T-helper 9 cell (primary cell): ENCODE measurements at regions not wholly inside any gene's neighbourhood (a gene's known extent, or its start where the extent isn't known, plus 50 kb on each side); places are given as distances from the start of the nearest gene placed in this dataset.

Source experiments
- DNase-seq: peaks from one replicate; pipeline ENCODE4 v3.0.0-alpha.2; 2020

DNA sequence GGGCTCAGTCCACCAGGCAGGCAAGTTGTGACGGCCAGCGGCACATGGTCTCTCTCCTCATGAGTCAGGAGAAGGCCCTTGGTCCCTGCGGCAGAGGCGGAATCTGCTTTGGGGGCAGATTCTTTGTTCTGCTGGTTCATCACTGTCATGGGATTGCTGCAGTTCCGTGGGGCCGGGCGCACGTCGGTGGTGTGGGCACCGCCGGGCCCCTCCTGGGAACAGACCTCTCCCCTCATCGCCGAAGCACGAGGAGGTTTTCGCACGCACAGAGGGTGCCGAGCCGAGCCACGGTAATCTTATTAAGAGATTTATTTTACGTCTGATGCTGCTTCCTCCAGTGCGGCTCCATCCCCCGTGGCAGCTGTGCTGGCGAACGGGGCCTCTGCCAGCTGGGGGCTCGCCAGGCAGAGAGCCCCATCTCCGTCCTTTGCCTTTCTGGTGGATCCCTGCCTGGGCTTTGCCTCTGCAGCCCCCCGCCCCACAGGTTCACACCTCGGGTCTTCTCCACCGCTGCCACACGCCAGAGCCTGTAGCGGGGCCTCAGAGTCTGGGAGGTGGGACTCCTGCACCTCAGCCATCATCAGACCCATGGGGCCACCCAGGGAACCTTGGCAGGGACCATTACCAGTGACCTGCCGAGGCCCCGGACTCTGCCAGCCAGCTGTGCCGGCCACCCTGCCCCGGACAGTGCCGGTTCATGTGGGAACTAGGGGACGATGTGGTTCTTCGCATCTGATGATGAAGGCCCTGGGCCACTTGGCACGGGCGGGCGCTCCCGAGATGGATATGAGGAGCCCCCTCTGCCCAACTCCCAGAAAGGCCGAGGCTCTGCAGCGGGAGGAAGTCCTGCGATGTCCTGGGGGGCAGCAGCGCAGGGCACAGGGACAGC is 86.7 kb upstream of the NKX1-1 start:
- DNase-seq: no peak

DNA sequence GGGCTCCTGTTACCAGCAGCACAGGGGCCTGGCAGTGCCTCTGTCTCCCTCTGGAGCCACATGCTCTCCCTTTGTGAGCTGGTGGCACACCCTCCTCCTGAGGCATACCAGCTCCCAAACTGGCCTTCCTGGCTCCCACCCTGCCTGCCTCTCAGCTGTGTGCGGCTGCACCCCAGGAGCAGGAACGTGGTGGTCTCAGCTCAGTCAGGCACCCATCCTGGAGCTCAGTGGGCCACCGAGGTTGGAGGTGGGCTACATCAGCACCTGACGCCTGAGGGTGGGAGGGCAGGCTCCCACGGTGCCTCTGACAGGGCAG is 85.9 kb upstream of the NKX1-1 start:
- no peak for DNase-seq

DNA sequence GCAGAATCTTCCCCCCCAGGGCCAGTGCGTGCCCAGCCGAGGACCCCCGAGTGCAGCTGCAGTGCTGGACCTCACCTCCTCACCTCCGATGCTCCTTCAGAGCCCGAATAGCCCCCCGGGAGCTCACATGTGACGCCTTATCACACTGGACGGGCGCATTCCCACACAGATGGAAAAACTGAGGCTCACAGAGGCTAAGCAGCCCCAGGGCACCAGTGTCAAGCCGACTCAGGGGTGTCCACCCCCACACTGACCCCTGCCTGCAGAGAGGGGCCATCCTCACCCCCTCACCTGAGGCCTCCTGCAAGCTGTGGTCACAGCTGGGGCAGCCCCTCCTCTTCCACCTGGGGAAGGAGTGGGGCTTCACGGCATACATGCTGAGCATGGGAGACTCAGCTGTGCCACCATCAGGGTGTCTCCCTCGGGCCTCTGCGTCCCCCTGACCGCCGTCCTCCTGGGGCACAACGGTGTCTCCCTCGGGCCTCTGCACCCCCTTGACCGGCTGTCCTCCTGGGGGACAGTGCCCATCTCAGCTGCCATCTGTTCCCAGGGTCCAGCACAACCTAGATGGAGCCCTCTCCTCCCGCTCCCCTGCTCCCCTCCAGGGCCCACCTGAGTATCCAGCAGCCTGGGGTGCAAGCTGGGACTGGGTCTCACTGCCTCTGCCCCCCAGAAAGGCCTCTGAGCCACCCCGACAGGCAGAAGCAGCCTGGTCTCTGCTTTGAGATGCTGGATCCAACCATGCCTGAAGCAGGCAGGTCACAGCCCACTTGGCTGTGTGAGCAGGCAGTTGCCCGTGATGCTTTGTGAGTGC is 85.3 kb upstream of the NKX1-1 start:
- no peak for DNase-seq

DNA sequence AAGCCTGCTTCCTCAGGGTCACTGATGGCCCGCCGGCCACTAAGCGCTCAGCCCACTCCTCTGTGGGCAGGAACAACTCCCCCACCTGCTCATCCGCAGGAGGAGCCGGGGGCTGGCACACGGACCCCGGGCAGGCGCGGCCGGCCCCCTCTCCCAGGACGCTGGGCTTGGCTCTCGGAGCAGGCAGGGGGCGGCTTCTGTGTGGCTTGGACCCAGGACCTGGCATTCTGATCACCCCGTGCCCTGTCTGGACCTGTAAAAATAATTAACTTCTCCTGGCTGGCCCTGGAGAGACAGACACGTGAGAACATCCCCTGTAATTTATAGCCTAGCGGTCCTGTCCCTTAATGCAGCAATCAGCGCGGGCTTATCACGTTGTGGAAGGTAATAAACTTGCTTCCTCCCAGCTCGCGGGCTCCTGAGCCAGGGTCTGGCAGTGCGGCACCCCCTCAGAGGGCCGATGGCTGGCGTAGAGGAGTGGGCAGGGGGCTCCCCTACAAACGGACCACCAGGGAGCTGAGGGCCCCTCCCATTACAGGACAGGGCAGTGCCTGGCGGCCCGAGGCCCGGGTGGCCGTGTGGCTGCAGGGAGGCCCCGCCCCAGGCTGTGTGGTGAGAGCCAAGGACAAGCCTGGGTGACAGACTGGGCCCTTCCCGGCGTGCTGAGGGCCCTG is 84.5 kb upstream of the NKX1-1 start:
- no peak for DNase-seq

DNA sequence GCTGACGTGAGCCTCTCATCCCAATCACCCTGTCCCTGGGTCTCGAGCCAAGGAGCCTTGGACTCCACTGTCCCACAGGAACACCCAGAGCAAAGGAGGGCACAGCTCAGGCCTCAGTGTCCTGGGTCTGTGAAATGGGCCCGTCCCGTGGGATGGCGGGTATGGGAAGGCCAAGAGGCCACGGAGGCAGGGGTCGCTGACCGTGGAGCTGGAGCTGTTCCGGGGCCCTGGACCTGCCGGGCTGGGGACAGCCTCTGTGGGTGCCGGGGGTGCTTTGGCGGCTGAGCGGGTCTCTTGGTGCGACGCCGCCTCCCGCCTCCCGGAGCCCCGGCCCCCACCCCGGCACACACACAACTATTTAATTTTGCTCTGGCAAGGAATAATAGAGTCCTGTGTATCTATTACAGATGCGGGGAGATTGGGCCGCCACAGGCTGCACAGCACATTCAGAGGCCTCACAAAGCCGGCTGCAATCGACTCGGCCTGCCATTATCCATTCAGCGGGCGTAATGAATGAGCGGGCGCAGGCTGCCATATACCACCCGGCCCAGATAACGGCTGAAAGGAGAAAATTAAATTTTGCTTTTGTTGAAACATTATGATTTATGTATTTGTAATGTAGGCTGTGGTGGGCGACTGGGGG is 83.9 kb upstream of the NKX1-1 start:
- DNase-seq: no peak

DNA sequence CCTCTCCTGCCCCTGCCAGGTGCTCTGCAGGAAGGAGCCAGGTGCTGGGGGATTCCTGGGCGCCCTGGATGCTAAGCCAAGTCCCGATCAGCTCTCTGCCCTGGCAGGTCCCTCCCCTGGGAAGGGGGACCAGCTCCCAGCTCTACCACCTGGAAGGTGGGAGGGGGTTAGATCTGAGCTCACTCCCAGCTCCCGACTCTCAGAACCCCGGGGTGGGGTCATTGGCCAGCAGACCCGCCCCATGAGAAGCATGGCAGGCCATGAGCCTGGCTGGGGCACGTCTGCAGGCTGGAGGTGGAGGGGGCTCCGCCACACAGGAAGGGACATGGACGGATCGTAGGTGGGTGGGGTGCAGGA is 83.4 kb upstream of the NKX1-1 start:
- DNase-seq: no peak

DNA sequence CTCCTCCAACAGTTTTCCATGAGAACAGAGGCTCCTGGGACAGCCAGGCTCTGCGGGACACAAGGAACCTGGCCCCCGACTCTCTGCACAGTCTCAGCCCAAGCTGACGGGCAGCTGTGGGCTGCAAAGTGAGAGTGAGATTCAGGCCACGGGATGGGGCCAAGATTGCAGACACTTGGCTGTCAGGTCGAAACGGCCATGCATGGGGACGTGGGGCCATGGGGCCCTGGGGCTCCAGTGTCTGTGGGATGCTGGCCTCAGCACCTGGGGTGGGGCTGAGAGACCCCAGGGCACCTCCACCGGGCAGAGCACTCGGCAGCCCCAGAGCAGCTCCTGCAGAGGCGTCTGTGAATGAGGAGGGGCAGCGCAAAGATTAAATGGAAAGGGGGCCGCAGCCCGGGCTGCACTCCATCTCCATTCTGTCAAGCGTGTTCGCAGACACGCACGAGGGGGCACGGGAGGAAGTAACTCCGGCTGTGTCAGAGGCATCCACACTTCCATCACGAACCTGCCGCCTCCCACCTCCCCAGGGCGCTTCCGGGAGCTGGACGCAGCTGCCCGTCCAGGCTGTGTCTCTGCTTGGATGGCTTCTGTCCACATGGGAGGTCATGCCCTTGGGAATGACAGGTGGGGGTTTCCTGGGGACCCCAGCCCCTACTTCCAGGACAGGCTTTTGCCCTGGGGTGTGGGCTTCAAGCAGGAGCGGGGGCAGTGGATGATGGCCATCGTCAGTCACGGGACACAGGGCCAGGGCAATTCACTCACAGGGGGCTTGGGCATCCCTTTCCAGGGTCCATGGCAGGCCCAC is 82.8 kb upstream of the NKX1-1 start:
- DNase-seq: no peak

DNA sequence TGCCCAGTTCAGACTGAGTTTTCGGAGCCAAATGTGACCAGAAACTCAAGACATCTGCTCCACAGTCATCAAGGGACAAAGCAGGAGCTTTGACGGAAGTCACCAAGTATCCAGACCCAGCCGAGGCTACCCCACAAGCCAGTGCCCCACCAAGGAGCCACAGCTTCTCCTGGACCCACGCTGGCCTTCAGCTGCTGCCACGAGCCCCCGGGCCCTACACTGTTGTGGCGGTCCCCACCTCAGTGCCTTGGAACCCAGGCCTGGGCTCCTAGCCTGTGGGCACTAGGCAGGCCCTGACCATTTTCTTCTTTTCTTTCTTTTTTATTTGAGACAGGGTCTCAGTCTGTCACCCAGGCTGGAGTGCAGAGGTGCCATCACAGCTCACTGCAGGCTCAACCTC is 82.1 kb upstream of the NKX1-1 start:
- DNase-seq: no peak

DNA sequence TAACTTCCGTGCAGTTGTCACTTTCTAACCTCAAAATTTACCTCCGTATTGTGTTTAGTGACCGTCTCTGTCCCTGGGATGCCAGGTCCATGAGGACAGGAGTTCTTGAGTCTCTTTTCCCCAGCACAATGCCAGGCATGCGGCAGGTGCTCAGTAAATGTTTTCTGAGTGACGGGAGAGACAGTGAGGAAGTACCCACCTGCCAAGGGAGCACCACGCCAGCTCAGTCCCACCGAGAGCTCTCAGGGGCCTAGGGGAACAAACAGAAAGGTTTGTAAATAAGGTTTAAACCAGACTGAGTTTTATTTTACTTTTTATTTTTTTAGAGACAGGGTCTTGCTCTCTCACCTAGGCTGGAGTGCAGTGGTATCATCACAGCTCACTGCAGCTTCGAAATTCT is 81.5 kb upstream of the NKX1-1 start:
- DNase-seq: no peak

DNA sequence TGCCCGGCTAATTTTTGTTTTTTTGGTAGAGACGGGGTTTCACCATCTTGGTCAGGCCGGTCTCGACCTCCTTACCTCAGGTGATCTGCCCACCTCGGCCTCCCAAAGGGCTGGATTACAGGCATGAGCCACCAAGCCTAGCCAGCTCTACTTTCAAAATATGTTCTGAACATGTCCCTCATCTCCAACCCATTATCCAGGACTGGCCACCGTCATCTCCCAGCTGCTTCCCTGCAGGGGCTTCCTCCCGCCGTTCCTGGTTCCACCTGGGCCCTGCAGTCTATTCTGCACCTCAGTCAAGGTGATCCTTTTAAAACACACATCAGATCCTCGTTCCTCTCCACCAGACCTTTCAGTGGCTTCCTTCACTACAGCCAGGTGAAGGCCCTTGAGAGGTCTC is 80.9 kb upstream of the NKX1-1 start:
- DNase-seq: no peak

DNA sequence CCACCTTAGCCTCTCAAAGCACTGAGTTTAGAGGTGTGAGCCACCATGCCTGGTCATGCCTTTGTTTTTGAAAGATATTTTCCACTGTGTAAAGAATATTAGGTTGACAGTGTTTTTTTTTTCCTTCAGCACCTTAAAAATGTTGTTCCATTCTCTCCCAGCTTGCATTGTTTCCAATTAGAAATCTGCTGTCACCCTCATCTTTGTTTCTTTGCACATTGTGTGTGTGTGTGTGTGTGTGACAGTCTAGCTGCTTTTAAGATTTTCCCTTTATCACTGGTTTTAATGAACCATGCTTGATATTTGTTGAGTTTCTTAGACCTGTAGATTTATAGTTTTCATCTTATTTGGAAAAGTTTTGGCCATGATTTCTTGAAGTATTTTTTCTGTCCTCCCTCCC is 79.0 kb upstream of the NKX1-1 start:
- DNase-seq: no peak

DNA sequence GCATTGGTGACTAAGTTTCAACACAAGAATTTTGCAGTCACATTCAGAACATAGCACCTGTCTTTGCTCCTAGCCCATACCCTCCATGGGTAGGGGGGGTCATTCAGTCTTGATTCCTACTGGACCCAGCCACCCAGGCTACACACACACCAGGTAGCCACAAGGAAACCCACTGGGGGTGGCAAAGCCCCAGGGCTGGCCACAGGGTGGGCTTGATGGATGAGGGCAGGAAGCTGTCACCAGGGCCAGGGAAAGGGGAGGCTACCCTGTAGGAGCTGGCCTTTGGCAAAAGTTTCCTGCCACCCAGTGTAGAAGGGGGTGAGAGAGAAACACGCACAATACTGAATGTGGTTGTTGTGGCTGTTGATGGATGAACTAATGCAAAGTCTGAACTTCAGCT is 74.5 kb upstream of the NKX1-1 start:
- no peak for DNase-seq

DNA sequence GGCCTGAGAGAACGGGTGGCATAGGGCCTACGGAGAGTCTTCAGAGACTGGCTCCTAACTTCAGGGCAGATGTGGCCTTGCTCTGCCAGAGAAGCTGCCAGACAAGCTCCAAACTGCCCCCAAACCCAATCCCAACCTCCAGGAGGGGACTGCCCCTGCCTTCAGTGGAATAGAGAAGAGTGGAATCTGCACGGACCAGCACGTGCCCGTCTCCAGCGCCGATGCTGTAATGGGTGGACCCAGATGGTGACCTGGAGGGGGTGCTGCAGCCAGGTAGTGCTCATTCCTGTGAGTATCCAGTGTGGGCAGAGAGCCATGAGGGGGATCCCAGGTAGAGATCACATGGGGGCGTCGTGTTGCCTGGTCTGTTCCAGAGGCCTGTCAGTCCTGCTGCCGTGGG is 73.2 kb upstream of the NKX1-1 start:
- DNase-seq: no peak

DNA sequence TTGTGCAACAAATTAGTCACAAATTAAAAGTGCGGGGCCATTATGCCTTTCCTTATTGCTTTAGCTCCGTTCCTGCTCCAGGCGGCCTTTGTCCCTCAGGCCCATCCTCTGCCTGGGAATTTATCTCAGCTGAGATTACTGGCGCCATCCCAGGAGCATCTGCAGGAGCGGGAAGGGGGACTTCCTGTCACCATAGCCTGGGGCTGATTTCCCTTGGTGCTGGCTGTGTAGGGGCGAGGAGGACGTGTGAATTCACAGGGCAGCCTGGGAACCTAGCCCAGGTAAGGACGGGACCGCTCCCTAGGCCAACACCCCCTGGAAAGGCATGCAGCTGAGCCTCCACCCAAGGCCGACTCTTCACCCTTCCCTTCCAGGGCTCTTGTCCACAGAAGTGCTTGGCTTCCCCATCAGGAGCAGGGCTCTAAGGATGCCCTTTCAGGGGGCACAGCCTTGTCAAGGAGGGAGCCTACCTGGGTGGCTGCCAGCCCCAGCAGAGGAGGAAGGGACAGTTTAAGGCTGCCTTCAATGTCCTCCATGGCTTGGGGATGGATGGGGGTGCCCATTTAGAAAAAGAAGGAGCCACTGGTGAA is 72.6 kb upstream of the NKX1-1 start:
- no peak for DNase-seq

DNA sequence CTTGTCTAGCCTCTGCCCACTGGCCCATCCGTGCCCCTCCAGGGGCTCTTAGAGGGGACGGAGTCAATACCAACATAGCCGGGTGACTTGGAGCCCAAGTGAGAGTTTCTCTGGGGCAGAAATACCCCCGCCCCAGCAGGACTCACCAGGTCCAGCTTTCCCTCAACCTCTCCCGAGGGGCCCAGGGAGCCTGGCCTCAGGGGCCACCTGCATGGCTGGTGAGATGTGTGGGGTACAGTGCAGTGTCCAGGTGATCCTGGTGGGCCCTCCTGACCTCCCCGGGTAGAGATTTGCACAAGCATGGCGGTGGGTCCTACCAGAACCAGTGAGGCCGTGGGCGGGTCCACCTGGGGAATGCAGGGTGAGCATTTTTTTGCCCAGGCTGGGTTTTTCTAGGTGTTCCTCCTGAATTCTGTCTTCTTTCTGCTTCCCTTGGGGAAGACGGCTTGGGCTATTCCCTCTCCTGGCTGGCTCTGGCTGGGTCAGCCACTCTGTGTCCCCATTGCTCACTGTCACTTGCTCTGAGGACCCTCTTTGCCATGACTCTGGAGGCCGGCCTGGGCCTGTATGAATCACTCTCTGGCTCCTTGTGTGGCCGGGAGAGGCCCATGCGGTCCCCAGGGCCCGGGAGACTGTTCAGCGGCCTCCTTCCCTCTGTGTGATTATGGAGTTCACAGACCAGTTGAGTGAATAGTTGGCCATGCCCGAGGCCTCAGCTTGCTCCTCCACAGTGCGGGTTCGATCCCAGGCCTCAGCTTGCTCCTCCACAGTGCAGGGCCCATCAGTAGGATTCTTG is 71.0 kb upstream of the NKX1-1 start:
- no peak for DNase-seq

DNA sequence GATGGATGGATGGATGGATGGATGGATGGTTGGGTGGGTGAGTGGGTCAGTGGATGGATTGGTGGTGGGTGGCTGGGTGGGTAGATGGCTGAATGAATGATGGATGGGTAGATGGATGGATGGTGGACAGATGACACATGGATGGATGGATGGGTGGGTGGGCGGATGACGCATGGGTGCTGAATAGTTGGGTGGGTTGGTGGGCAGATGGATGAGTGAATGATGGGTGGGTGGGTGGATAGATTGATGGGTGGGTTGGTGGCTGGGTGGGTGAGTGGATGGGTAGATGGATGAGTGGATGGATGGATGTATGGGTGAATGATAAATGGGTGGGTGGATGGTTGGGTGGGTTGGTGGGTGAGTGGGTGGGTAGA is 69.9 kb upstream of the NKX1-1 start:
- DNase-seq: no peak

DNA sequence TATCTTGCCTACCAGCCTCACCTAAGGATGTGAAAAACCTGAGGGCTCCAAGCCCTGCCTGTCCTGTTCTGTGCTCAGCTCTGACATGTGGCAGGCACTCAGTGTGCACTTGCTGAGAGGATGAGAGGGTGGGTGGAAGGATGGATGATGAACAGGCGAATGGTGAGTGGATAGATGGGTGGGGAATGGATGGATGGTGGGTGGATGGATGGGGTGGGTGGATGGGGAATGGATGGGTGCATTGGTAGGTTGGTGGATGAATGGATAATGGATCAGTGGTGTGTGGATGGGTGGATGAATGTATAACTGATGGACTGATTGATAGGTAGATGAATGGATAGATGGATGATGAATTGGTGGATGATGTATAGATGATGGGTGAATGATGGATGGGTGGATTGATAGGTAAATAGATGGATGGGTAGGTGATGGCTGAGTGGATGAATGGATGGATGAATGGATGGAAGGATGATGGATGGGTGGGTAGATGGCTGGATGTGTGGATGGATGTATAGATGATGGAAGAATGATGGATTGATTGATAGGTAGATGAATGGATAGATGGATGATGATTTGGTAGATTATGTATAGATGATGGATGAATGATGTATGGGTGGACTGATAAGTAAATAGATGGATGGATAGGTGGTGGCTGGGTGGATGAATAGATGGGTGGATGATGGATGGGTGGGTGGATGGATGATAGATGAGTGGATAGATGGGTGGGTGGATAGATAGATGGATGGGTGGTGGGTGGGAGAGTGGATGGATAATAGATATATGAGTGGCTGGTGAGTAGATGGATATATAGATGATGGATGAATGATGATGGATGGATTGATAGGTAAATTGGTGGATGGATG is 69.3 kb upstream of the NKX1-1 start:
- DNase-seq: no peak

DNA sequence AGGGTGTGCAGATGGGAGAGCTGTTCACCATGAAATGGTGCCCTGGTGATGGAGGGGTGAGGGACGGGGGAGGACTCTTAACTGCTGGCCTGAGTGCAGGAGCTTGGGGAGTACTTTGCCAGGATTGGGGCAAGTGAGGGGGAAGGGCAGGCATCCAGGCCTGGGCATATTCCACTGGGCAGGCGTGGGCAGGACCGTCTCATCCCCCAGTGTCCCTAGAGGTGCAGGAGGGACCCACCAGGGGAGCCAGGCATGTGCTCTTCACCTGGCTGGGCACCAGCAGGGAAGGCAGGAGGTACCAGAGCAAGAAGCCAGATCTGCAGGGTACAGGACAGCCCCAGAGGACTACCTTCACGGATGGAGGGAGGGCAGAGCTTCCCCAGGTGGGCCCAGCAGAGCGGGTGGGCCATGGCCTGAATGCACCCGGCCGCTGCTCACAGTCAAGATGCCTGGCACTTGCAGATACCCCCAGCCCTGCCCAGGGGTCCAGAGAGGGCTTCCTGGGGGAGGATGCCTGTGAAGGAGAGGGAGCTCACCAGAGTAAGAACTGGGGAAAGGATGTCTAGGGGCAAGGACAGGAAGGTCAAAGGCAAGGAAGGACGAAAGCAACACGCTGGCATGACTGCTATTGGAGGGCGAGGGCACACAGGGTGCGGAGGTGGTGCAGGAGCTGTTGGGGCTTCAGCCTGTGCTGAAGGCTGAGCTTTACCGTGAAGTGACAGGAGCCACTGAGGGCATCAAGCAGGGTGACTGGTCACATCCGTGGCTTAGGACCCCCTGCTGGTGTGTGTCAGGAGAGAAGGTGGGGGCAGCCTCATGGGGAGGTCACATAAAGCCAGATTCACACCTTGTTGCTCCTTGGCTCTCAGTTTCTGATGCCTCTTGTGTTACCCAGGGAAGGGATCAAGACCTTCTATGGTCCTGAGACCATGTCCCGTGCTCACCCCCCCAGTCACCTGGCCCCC is 68.2 kb upstream of the NKX1-1 start:
- DNase-seq: no peak

DNA sequence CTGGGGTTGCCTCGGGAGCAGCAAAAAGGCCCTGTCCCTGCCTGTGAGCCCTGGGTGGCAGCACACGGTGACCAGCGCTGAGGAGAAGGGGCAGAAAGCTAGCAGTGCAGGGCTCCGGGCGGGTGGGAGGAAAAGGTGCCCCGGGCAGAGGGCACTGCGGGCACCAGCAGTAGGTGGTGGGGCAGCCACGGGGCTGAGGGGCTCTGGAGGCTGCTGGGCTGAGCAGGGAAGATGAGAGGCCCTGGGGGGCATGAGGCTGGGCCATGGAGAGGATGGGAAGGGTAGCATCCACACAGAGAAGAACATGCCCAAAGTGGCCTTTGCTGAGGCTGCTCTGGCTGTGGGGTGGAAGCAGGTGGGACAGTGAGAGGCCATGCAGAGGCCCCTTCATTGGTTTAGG is 67.5 kb upstream of the NKX1-1 start:
- no peak for DNase-seq
